GM23338 (cell line): ENCODE measurements at regions not wholly inside any gene's neighbourhood (a gene's known extent, or its start where the extent isn't known, plus 50 kb on each side); places are given as distances from the start of the nearest gene placed in this dataset.

Experiments used
- ATAC-seq: fragments of 200-7000 bp; cut with Tn5 transposase; 3 replicates; pipeline ENCODE4 v1.9.1; 2020
- DNase-seq: peaks from one replicate; pipeline ENCODE4 v3.0.0-alpha.2; 2015; ENCODE audit warnings: low spot score
- H2AFZ ChIP-seq: fragments of 200-600 bp; sonication (generic); 2 replicates; pipeline ENCODE4 v1.8.0; 2016; ENCODE audit warnings: antibody characterized with exemption, mild to moderate bottlenecking, moderate library complexity
- H3F3A ChIP-seq: fragments of 200-600 bp; sonication (generic); replicated peaks from 2 replicates; pipeline ENCODE4 v1.8.0; 2017; ENCODE audit warnings: antibody characterized with exemption, mixed run types, low read depth
- H3K27ac ChIP-seq: fragments of 200-600 bp; sonication (generic); 2 replicates; pipeline ENCODE4 v1.6.1; 2016; ENCODE audit warnings: low read depth
- H3K27me3 ChIP-seq: fragments of 200-600 bp; sonication (generic); 2 replicates; pipeline ENCODE4 v1.8.0; 2016; ENCODE audit warnings: mild to moderate bottlenecking, mixed run types, moderate library complexity; ENCODE audit not compliant: insufficient read depth
- H3K36me3 ChIP-seq: fragments of 200-600 bp; sonication (generic); 2 replicates; pipeline ENCODE4 v1.8.0; 2016; ENCODE audit warnings: mild to moderate bottlenecking; ENCODE audit not compliant: insufficient read depth
- H3K4me1 ChIP-seq: fragments of 200-600 bp; sonication (generic); 2 replicates; pipeline ENCODE4 v1.8.0; 2016; ENCODE audit warnings: mild to moderate bottlenecking, moderate library complexity; ENCODE audit not compliant: insufficient read depth
- H3K4me2 ChIP-seq: fragments of 200-600 bp; sonication (generic); 2 replicates; pipeline ENCODE4 v1.7.1; 2017; ENCODE audit warnings: mixed run types
- H3K4me3 ChIP-seq: fragments of 200-600 bp; sonication (generic); 2 replicates; pipeline ENCODE4 v1.6.1; 2016; ENCODE audit warnings: mixed run types
- H3K79me2 ChIP-seq: fragments of 200-600 bp; sonication (generic); replicated peaks from 2 replicates; pipeline ENCODE4 v1.8.0; 2017; ENCODE audit warnings: mild to moderate bottlenecking; ENCODE audit not compliant: insufficient read depth
- H3K9me2 ChIP-seq: fragments of 200-600 bp; sonication (generic); 2 replicates; pipeline ENCODE4 v1.8.0; 2017; ENCODE audit not compliant: insufficient read depth
- H4K20me1 ChIP-seq: fragments of 200-600 bp; sonication (generic); replicated peaks from 2 replicates; pipeline ENCODE4 v1.8.0; 2017; ENCODE audit warnings: mild to moderate bottlenecking; ENCODE audit not compliant: insufficient read depth
- H3K27ac Mint-ChIP-seq: 2 replicates; pipeline ENCODE4 v1.8.0; 2020; ENCODE audit warnings: inconsistent platforms, mild to moderate bottlenecking, moderate library complexity, mixed read lengths
- H3K27me3 Mint-ChIP-seq: 3 replicates; pipeline ENCODE4 v1.8.0; 2022; ENCODE audit warnings: low read depth, mild to moderate bottlenecking, moderate library complexity, mixed read lengths, inconsistent platforms; ENCODE audit not compliant: insufficient read depth, poor library complexity
- H3K36me3 Mint-ChIP-seq: 3 replicates; pipeline ENCODE4 v1.8.0; 2021; ENCODE audit warnings: low read depth, mild to moderate bottlenecking, inconsistent platforms, moderate library complexity, mixed read lengths
- H3K4me1 Mint-ChIP-seq: 3 replicates; pipeline ENCODE4 v1.8.0; 2020; ENCODE audit warnings: mild to moderate bottlenecking, inconsistent platforms, mixed read lengths
- H3K4me3 Mint-ChIP-seq: 3 replicates; pipeline ENCODE4 v1.8.0; 2021; ENCODE audit warnings: moderate library complexity, mild to moderate bottlenecking, inconsistent platforms, mixed read lengths
- H3K9me3 Mint-ChIP-seq: 3 replicates; pipeline ENCODE4 v1.8.0; 2020; ENCODE audit warnings: moderate library complexity, mild to moderate bottlenecking, inconsistent platforms, mixed read lengths
- CREB1 ChIP-seq: fragments of 250-450 bp; sonication (Bioruptor Pico); IDR thresholded peaks from 2 replicates; pipeline ENCODE4 v1.5.0; 2020; ENCODE audit warnings: low read depth, mild to moderate bottlenecking, moderate library complexity
- CTCF ChIP-seq, 2 experiments: fragments of 200-600 bp in 1 of 2; sonication (generic) in 1 of 2; conservative IDR thresholded peaks; 2 replicates each; pipeline versions ENCODE4 v1.5.1 to v1.6.1; 2016 to 2017; ENCODE audit warnings: antibody characterized with exemption in 2 of 2, low read depth in 2 of 2, mild to moderate bottlenecking in 2 of 2, moderate library complexity in 1 of 2
- EZH2 ChIP-seq: fragments of 200-600 bp; sonication (generic); IDR thresholded peaks from one replicate; pipeline ENCODE4 v1.8.0; 2017; ENCODE audit warnings: antibody characterized with exemption, mild to moderate bottlenecking, low read depth; ENCODE audit not compliant: unreplicated experiment
- EZH2phosphoT487 ChIP-seq: fragments of 200-600 bp; sonication (generic); IDR thresholded peaks from one replicate; pipeline ENCODE4 v1.8.1; 2018; ENCODE audit warnings: antibody characterized with exemption; ENCODE audit not compliant: unreplicated experiment
- JUNB ChIP-seq: IDR thresholded peaks from one replicate; pipeline ENCODE4 v1.6.1; 2016; ENCODE audit warnings: antibody characterized with exemption; ENCODE audit not compliant: unreplicated experiment
- NANOG ChIP-seq: IDR thresholded peaks from 2 replicates; pipeline ENCODE4 v1.6.1; 2016; ENCODE audit warnings: antibody characterized with exemption, borderline replicate concordance
- REST ChIP-seq: IDR thresholded peaks from one replicate; pipeline ENCODE4 v1.6.1; 2018; ENCODE audit warnings: antibody characterized with exemption; ENCODE audit not compliant: unreplicated experiment
- STAT1 ChIP-seq: IDR thresholded peaks from one replicate; pipeline ENCODE4 v1.6.1; 2016; ENCODE audit warnings: antibody characterized with exemption; ENCODE audit not compliant: unreplicated experiment
- ZNF114 ChIP-seq: fragments of 250-450 bp; sonication (Bioruptor Pico); IDR thresholded peaks from 2 replicates; pipeline ENCODE4 v1.5.0; 2020; ENCODE audit warnings: mild to moderate bottlenecking, moderate library complexity
- ZNF331 ChIP-seq: fragments of 250-450 bp; sonication (Bioruptor Pico); IDR thresholded peaks from 2 replicates; pipeline ENCODE4 v1.5.0; 2020; ENCODE audit warnings: low read depth, mild to moderate bottlenecking, moderate library complexity
- ZNF462 ChIP-seq: fragments of 250-450 bp; sonication (Bioruptor Pico); IDR thresholded peaks from 2 replicates; pipeline ENCODE4 v1.5.0; 2020; ENCODE audit warnings: mild to moderate bottlenecking, moderate library complexity

GRCh38 chr20:16113736-16114135 lies 459.5 kb downstream of the KIF16B start:
- H3K79me2 ChIP-seq = no peaks in the 10 kb centered on the region
- ATAC-seq (no peak), DNase-seq (no peak)
- H3F3A ChIP-seq = no peaks in the 10 kb centered on the region
- no peaks in the 10 kb centered on the region for H3K4me1 Mint-ChIP-seq
- no peak overlapping the region for H3K27ac Mint-ChIP-seq
- H3K36me3 ChIP-seq = no peaks in the 10 kb centered on the region
- H3K9me3 Mint-ChIP-seq = no peaks in the 10 kb centered on the region
- H3K27me3 ChIP-seq = no peaks in the 10 kb centered on the region
- H3K9me2 ChIP-seq = peaks cover 9% of the 10 kb centered on the region; the same call in 1 of the 2 replicates
- H3K27ac ChIP-seq = no peak overlapping the region
- no peak overlapping the region for H3K4me3 Mint-ChIP-seq
- H3K4me3 ChIP-seq = no peak overlapping the region
- no peaks in the 10 kb centered on the region for H3K4me1 ChIP-seq
- no peak overlapping the region for H2AFZ ChIP-seq
- no peaks in the 10 kb centered on the region for H3K36me3 Mint-ChIP-seq
- no peaks in the 10 kb centered on the region for H3K27me3 Mint-ChIP-seq
- TF ChIP-seq REST (no peak), NANOG (no peak), ZNF114 (CRISPR knock-in tag) (no peak)
- H3K4me2 ChIP-seq = no peak overlapping the region
- no peaks in the 10 kb centered on the region for H4K20me1 ChIP-seq

- Mint-ChIP-seq H3K27ac (no peak overlapping the region), H3K4me1 (peaks cover 8% of the 10 kb centered on the region; the same call in 2 of the 3 replicates), H3K36me3 (no peaks in the 10 kb centered on the region), H3K4me3 (no peak overlapping the region), H3K9me3 (no peaks in the 10 kb centered on the region), H3K27me3 (peaks cover 3% of the 10 kb centered on the region)
- ATAC-seq (no peak), DNase-seq (no peak)
- Histone ChIP-seq H3K9me2 (peaks cover 13% of the 10 kb centered on the region; the same call in 1 of the 2 replicates), H3F3A (no peaks in the 10 kb centered on the region), H3K4me1 (no peaks in the 10 kb centered on the region), H3K4me3 (no peak overlapping the region), H3K27me3 (no peaks in the 10 kb centered on the region), H3K4me2 (no peak overlapping the region), H2AFZ (no peak overlapping the region), H3K79me2 (no peaks in the 10 kb centered on the region), H4K20me1 (no peaks in the 10 kb centered on the region), H3K27ac (no peak overlapping the region), H3K36me3 (no peaks in the 10 kb centered on the region)
- TF ChIP-seq STAT1 (no peak), EZH2phosphoT487 (no peak), JUNB (no peak), CREB1 (no peak), EZH2 (no peak), CTCF (conservative IDR thresholded peaks at IDR 0.05; ENCODE audit: low read depth in 2 of 2) (no peak), ZNF462 (CRISPR knock-in tag) (no peak), NANOG (no peak), ZNF114 (CRISPR knock-in tag) (no peak), ZNF331 (CRISPR knock-in tag) (no peak)
These were observed 461.3 kb downstream of the KIF16B start for GRCh38 chr20:16111852-16112412.
